ENCODE measurements at regions not wholly inside any gene's neighbourhood (a gene's known extent, or its start where the extent isn't known, plus 50 kb on each side); places are given as distances from the start of the nearest gene placed in this dataset.
"Not testable (repeated sequence)": the region's sequence is repeated elsewhere in the genome, so short reads cannot be mapped to it uniquely, and the experiment has no call there.

DNA sequence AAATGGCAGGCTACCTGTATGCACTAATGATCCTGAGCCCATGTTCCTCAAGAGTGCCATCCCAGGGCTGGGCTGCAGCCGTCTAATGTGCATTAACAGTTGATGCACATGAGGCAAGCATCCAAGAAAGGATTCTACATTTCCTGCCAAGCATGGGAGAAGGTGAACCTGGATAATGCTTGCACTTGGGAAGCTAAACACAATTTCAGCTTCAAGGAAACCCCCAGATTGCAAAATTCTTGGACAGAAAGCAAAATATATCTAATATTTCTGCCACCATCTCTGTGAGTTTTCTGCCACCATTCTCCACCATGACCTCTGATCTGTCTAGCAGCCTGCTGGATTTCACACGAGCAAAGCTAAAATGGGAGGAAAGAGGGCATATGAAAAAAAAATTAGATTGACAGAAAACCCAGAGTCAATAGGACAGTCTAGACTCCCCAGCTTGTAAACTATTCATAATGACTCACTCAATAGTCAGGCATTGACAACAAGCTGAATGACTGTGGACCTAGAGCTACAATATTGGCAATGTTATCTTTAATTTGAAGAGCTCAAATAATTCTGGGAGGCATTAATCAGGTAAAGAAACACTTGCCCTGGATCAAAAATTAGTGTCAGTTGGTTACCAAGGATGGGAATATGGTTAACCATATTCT is 91.9 kb upstream of the BCL2L14 start:
- no peak for TF ChIP-seq ZFX (IDR thresholded peaks at IDR 0.05)
- TF ChIP-seq, protein P1, sequence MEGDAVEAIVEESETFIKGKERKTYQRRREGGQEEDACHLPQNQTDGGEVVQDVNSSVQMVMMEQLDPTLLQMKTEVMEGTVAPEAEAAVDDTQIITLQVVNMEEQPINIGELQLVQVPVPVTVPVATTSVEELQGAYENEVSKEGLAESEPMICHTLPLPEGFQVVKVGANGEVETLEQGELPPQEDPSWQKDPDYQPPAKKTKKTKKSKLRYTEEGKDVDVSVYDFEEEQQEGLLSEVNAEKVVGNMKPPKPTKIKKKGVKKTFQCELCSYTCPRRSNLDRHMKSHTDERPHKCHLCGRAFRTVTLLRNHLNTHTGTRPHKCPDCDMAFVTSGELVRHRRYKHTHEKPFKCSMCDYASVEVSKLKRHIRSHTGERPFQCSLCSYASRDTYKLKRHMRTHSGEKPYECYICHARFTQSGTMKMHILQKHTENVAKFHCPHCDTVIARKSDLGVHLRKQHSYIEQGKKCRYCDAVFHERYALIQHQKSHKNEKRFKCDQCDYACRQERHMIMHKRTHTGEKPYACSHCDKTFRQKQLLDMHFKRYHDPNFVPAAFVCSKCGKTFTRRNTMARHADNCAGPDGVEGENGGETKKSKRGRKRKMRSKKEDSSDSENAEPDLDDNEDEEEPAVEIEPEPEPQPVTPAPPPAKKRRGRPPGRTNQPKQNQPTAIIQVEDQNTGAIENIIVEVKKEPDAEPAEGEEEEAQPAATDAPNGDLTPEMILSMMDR (conservative IDR thresholded peaks at IDR 0.05) = no peak
- H3K27ac ChIP-seq = no peak overlapping the region

DNA sequence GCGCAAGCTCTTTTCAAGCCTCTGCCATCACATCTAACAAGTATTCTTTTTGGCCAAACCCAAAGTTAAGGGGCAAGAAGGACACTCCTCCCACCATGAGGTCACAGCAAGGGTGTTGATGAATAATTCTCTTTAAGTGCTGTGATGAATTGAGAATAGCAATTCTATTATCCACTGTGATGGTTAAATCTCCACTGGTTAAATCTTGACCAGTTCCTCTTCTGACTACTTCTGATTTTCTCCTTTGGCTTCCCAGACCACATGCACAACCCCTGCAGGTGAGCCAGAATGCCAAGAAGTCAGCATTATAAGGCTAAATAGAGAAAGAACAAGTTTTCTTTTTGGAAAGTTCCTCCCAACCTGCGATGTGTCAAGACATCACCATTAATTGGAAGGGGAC is 90.6 kb upstream of the BCL2L14 start:
- no peak overlapping the region for H3K27ac ChIP-seq
- TF ChIP-seq ZFX (IDR thresholded peaks at IDR 0.05) = no peak

DNA sequence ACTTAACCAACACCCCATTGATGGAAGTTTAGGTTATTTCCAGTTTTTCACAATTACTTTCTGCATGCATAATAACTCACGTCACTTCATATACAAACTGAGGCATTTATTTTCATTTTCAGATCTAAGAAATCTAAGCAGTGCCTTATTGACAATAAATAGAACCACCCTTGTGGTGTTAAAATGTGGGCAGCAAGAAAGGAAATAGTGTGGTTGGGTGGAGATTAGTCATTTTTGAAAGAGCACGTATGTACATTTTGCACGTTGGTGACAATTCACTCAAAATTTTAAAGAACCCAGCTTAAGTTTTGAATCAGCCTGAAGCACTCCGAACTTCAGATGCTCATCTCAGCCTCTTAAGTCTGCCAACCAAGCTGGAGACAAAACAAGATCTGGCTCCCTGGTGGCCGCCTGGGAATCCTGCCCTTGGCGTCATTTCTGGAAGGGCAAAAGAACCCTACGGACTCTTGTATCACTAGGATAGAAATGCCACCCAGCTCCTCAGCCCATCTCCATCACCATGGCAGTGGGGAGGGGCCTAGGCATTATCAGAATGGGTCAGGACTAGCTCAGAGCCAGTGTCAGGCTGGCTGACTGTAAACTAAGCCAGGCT is 89.5 kb upstream of the BCL2L14 start:
- no peak for TF ChIP-seq ZFX (IDR thresholded peaks at IDR 0.05)
- TF ChIP-seq, protein P1 (conservative IDR thresholded peaks at IDR 0.05) = no peak
- no peak overlapping the region for H3K27ac ChIP-seq

DNA sequence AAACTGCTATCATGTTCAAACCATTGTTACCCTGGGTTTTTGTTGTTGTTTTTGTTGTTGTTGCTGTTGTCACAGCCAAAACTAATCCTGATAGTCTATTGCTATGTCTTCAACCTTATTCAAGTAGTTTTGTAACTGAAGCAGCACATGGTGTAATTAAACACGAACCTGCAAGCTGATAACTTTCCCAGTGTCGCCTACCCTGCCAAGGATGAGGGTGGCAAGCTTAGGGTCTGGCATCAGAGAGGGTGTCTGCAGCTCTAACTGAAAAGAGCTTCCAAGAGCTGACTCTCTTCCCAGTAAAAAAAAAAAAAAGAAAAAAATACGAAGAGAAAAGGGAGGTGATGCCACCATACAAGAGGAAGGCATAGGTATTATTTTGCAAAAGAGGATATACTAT is 86.3 kb upstream of the BCL2L14 start:
- TF ChIP-seq, protein P1 (conservative IDR thresholded peaks at IDR 0.05) = no peak
- no peak for TF ChIP-seq ZFX (IDR thresholded peaks at IDR 0.05)
- no peak overlapping the region for H3K27ac ChIP-seq

DNA sequence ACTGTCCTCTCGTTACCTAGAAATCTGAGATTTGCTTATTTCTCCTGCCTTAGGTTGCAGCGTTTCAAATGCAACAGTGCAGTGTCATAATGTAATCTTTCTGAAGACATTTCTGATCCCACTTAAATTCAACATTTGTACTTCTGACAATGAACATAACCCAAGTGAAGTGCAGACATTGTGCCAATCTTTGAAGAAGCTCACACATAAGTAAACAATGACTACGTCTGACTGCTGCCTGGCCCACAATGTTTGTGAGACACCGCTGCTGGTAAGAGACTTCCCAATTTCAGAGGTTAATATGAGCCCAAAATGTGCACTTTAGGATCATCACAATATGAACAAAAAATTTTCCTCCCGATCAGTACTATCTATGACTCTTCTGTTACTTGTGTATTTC is 84.6 kb upstream of the BCL2L14 start:
- TF ChIP-seq, protein P1 (conservative IDR thresholded peaks at IDR 0.05) = no peak
- TF ChIP-seq ZFX (IDR thresholded peaks at IDR 0.05) = no peak
- no peak overlapping the region for H3K27ac ChIP-seq

DNA sequence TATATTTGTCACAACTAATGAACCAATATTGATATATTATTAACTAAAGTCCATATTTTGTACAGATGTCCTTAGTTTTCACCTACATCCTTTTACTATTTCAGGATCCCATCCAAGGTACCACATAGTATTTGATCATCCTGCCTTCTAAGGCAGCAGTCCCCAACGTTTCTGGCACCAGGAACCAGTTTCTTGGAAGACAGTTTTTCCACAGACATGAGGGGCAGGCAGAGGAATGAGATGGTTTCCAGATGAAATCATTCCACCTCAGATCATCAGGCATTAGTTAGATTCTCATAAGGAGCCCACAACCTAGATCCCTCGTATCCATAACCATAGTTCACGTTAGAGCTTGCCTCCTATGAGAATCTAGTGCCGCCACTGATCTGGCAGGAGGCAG is 82.8 kb upstream of the BCL2L14 start:
- H3K27ac ChIP-seq = no peak overlapping the region
- TF ChIP-seq ZFX (IDR thresholded peaks at IDR 0.05) = no peak

DNA sequence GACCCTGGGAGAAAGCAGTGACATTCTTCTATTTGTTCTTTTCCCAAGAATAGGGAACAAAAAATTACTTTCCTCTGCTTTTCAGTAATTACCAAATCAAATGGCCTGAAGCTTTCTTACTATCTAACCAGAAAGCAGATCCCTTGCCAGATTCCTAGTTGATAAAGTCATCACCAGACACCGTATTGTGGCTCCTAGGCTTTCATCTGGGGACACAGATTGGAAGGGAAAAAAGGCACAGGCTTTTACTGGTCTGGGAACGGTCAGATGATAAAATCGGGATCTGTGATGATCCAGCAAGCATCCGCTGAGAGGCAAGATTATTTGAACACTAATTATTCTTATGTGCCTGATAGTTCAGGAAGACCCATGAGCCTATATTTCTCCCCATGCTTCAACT is 79.1 kb upstream of the BCL2L14 start:
- H3K27ac ChIP-seq = no peak overlapping the region
- TF ChIP-seq, protein P1 (conservative IDR thresholded peaks at IDR 0.05) = no peak
- no peak for TF ChIP-seq ZFX (IDR thresholded peaks at IDR 0.05)

DNA sequence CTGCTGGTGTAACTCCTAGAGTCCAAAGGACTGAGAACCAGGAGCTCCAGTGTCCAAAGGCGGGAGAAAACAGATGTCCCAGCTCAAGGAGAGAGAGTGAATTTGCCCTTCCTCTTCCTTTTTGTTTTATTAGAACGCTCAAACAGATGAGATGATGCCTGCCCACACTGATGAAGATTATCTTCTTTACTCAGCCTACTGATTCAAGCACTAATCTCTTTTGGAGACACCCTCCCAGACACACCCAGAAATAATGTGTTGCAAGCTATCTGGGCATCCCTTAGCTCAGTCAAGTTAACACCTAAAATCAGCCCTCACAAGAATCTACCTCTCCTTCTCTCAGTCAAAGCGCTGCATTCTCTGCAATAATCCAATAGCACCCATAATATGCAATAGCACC is 78.2 kb upstream of the BCL2L14 start:
- TF ChIP-seq, protein P1 (conservative IDR thresholded peaks at IDR 0.05) = no peak
- no peak for TF ChIP-seq ZFX (IDR thresholded peaks at IDR 0.05)
- no peak overlapping the region for H3K27ac ChIP-seq

DNA sequence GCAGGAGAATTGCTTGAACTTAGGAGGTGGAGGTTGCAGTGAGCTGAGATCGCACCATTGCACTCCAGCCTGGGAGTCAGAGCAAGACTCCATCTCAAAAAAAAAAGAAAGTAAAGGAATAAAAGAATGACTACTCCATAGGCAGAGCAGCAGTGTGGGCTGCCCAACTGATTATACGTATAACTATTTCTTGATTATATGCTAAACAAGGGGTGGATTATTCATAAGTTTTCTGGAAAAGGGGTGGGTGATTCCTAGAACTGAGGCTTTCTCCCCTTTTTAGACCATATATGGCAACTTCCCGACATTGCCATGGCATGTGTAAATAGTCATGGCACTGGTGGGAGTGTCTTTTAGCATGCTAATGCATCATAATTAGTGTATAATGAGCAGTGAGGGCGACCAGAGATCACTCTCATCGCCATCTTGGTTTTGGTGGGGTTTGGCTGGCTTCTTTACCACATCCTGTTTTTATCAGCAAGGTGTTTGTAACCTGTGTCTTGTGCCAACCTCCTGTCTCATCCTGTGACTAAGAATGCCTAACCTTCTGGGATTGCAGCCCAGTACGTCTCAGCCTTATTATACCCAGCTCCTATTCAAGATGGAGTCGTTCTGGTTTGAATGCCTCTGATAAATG is 72.3 kb upstream of the BCL2L14 start:
- not testable (repeated sequence) for H3K27ac ChIP-seq
